H9 (cell line): ENCODE measurements at regions not wholly inside any gene's neighbourhood (a gene's known extent, or its start where the extent isn't known, plus 50 kb on each side); places are given as distances from the start of the nearest gene placed in this dataset.

Experiments
- DNase-seq: peaks from one replicate; pipeline ENCODE4 v3.0.0-alpha.2; 2017
- H2AFZ ChIP-seq: one replicate; pipeline ENCODE4 v1.6.1; 2013; ENCODE audit warnings: mild to moderate bottlenecking, low read length, control low read depth, moderate library complexity
- H2AK5ac ChIP-seq: 2 replicates; pipeline ENCODE4 v1.6.1; 2013; ENCODE audit warnings: low read length, control low read depth, mixed read lengths; ENCODE audit not compliant: insufficient read length
- H2BK120ac ChIP-seq: one replicate; pipeline ENCODE4 v1.6.1; 2013; ENCODE audit warnings: low read depth, mild to moderate bottlenecking, low read length, control low read depth, inconsistent platforms; ENCODE audit not compliant: poor library complexity, severe bottlenecking
- H2BK12ac ChIP-seq: 2 replicates; pipeline ENCODE4 v1.6.1; 2013; ENCODE audit warnings: low read length, control low read depth, mixed read lengths, low read depth; ENCODE audit not compliant: insufficient read length
- H2BK15ac ChIP-seq: 2 replicates; pipeline ENCODE4 v1.6.1; 2013; ENCODE audit warnings: low read depth, low read length, control low read depth
- H2BK20ac ChIP-seq: one replicate; pipeline ENCODE4 v1.6.1; 2013; ENCODE audit warnings: low read depth, mild to moderate bottlenecking, low read length, control low read depth, inconsistent platforms; ENCODE audit not compliant: poor library complexity, severe bottlenecking
- H2BK5ac ChIP-seq: 2 replicates; pipeline ENCODE4 v1.6.1; 2013; ENCODE audit warnings: low read length, control low read depth, mixed read lengths; ENCODE audit not compliant: insufficient read length
- H3K14ac ChIP-seq: 2 replicates; pipeline ENCODE4 v1.6.1; 2013; ENCODE audit warnings: low read length, control low read depth; ENCODE audit not compliant: insufficient read depth
- H3K18ac ChIP-seq: 2 replicates; pipeline ENCODE4 v1.6.1; 2013; ENCODE audit warnings: low read depth, mild to moderate bottlenecking, mixed read lengths, low read length, control low read depth; ENCODE audit not compliant: insufficient read length
- H3K23ac ChIP-seq: 2 replicates; pipeline ENCODE4 v1.6.1; 2013; ENCODE audit warnings: low read length, control low read depth, mixed read lengths, low read depth; ENCODE audit not compliant: insufficient read length
- H3K23me2 ChIP-seq: 2 replicates; pipeline ENCODE4 v1.6.1; 2013; ENCODE audit warnings: low read depth, mild to moderate bottlenecking, mixed read lengths, low read length, control low read depth; ENCODE audit not compliant: insufficient read length, poor library complexity, severe bottlenecking
- H3K27ac ChIP-seq: 2 replicates; pipeline ENCODE4 v1.5.1; 2013; ENCODE audit warnings: low read length, control low read depth, mixed read lengths, low read depth; ENCODE audit not compliant: insufficient read length
- H3K27me3 ChIP-seq: 2 replicates; pipeline ENCODE4 v1.6.1; 2013; ENCODE audit warnings: low read length, control low read depth, inconsistent platforms; ENCODE audit not compliant: insufficient read depth
- H3K4ac ChIP-seq: 2 replicates; pipeline ENCODE4 v1.6.1; 2013; ENCODE audit warnings: low read depth, mild to moderate bottlenecking, control low read depth, inconsistent platforms, low read length, moderate library complexity
- H3K4me1 ChIP-seq: 2 replicates; pipeline ENCODE4 v1.6.1; 2013; ENCODE audit warnings: low read length, control low read depth, inconsistent platforms; ENCODE audit not compliant: insufficient read depth
- H3K4me2 ChIP-seq: 2 replicates; pipeline ENCODE4 v1.6.1; 2013; ENCODE audit warnings: low read length, control low read depth, mixed read lengths; ENCODE audit not compliant: insufficient read length, insufficient read depth
- H3K56ac ChIP-seq: 2 replicates; pipeline ENCODE4 v1.6.1; 2013; ENCODE audit warnings: low read depth, mild to moderate bottlenecking, mixed read lengths, low read length, control low read depth; ENCODE audit not compliant: insufficient read length
- H3K79me1 ChIP-seq: 2 replicates; pipeline ENCODE4 v1.6.1; 2013; ENCODE audit warnings: low read depth, mild to moderate bottlenecking, moderate library complexity, low read length, control low read depth, inconsistent platforms; ENCODE audit not compliant: insufficient read depth, poor library complexity, severe bottlenecking
- H3K79me2 ChIP-seq: 2 replicates; pipeline ENCODE4 v1.6.1; 2013; ENCODE audit warnings: low read length, control low read depth, inconsistent platforms; ENCODE audit not compliant: insufficient read depth
- H3K9ac ChIP-seq: 2 replicates; pipeline ENCODE4 v1.6.1; 2013; ENCODE audit warnings: low read length, control low read depth, mixed read lengths; ENCODE audit not compliant: insufficient read length; ENCODE audit errors: extremely low read depth
- H3K9me3 ChIP-seq: one replicate; pipeline ENCODE4 v1.6.1; 2013; ENCODE audit warnings: low read depth, low read length, inconsistent platforms; ENCODE audit not compliant: control insufficient read depth
- H3T11ph ChIP-seq: one replicate; pipeline ENCODE4 v1.6.1; 2013; ENCODE audit warnings: mild to moderate bottlenecking, low read length, control low read depth, inconsistent platforms
- H4K20me1 ChIP-seq: one replicate; pipeline ENCODE4 v1.6.1; 2013; ENCODE audit not compliant: control insufficient read depth, insufficient read length, insufficient read depth
- H4K5ac ChIP-seq: 2 replicates; pipeline ENCODE4 v1.6.1; 2013; ENCODE audit warnings: low read depth, mild to moderate bottlenecking, mixed read lengths, low read length, control low read depth; ENCODE audit not compliant: insufficient read length
- H4K8ac ChIP-seq: replicated peaks from 2 replicates; pipeline ENCODE4 v1.6.1; 2013; ENCODE audit warnings: low read length, control low read depth, mixed read lengths, low read depth; ENCODE audit not compliant: insufficient read length
- H4K91ac ChIP-seq: 2 replicates; pipeline ENCODE4 v1.6.1; 2013; ENCODE audit warnings: low read depth, mild to moderate bottlenecking, moderate library complexity, mixed read lengths, low read length, control low read depth; ENCODE audit not compliant: insufficient read length
- H3K27ac Mint-ChIP-seq, 3 experiments: 2 replicates in 2 of 3; 3 replicates in 1 of 3; pipeline ENCODE4 v1.8.0; 2020 to 2021; ENCODE audit warnings: mixed read lengths in 3 of 3, mild to moderate bottlenecking in 1 of 3, moderate library complexity in 1 of 3
- H3K27me3 Mint-ChIP-seq: 2 replicates; pipeline ENCODE4 v1.8.0; 2021; ENCODE audit warnings: low read depth, mild to moderate bottlenecking, moderate library complexity, mixed read lengths
- H3K36me3 Mint-ChIP-seq, 3 experiments: 2 replicates in 2 of 3; 3 replicates in 1 of 3; pipeline ENCODE4 v1.8.0; 2020 to 2021; ENCODE audit warnings: low read depth in 3 of 3, mixed read lengths in 3 of 3; ENCODE audit not compliant: insufficient read depth in 1 of 3
- H3K4me1 Mint-ChIP-seq, 2 experiments: 2 replicates each; pipeline ENCODE4 v1.8.0; 2020; ENCODE audit warnings: mixed read lengths in 2 of 2
- H3K4me3 Mint-ChIP-seq, 2 experiments: 2 replicates in 1 of 2; 3 replicates in 1 of 2; pipeline ENCODE4 v1.8.0; 2020 to 2021; ENCODE audit warnings: mild to moderate bottlenecking in 2 of 2, mixed read lengths in 2 of 2, moderate library complexity in 1 of 2
- H3K9me3 Mint-ChIP-seq, 2 experiments: 2 replicates in 1 of 2; 3 replicates in 1 of 2; pipeline ENCODE4 v1.8.0; 2020; ENCODE audit warnings: mild to moderate bottlenecking in 2 of 2, mixed read lengths in 2 of 2, moderate library complexity in 1 of 2
- WGBS: extraction: QIAGEN DNeasy Blood & Tissue Kit; methylation state at CpG from one replicate; pipeline ENCODE4 v1.1.7; 2013; ENCODE audit warnings: missing lambda C conversion rate, low lambda C conversion rate, mixed read lengths; ENCODE audit not compliant: insufficient read length; ENCODE audit errors: extremely low coverage; 5-methylcytosine and 5-hydroxymethylcytosine counted together
- TF ChIP-seq, protein P1 (sequence below): fragments of 200-600 bp; sonication (generic); conservative IDR thresholded peaks from 3 replicates; pipeline ENCODE4 v1.8.0; 2021; ENCODE audit warnings: antibody characterized with exemption, mild to moderate bottlenecking

- Histone ChIP-seq H3K27me3 (no peaks in the 10 kb centered on the region), H3K27ac (no peak overlapping the region), H4K5ac (no peak overlapping the region), H3K23me2 (no peaks in the 10 kb centered on the region), H4K8ac (no peak overlapping the region), H3K4ac (no peak overlapping the region), H3K4me2 (no peak overlapping the region), H2BK12ac (no peak overlapping the region), H2AK5ac (no peak overlapping the region), H3K23ac (no peak overlapping the region), H3K56ac (no peak overlapping the region), H3K18ac (no peak overlapping the region), H2AFZ (no peak overlapping the region), H4K20me1 (no peaks in the 10 kb centered on the region), H2BK15ac (no peak overlapping the region), H3K79me2 (no peaks in the 10 kb centered on the region), H3K79me1 (no peaks in the 10 kb centered on the region), H3K14ac (no peak overlapping the region), H3K9me3 (no peaks in the 10 kb centered on the region), H3K4me1 (no peaks in the 10 kb centered on the region), H2BK120ac (no peak overlapping the region), H3T11ph (no peak overlapping the region), H2BK20ac (no peak overlapping the region), H2BK5ac (no peak overlapping the region), H3K9ac (no peak overlapping the region), H4K91ac (no peak overlapping the region)
- no peaks in the 10 kb centered on the region for H3K36me3 Mint-ChIP-seq
- H3K9me3 Mint-ChIP-seq: no peaks in the 10 kb centered on the region
- no peaks in the 10 kb centered on the region for H3K27me3 Mint-ChIP-seq
- H3K27ac Mint-ChIP-seq: no peak overlapping the region
- WGBS: no CpG with 5 or more reads among the region's 5 CpGs
- H3K4me3 Mint-ChIP-seq: no peak overlapping the region
- DNase-seq: no peak
- TF ChIP-seq, protein P1, sequence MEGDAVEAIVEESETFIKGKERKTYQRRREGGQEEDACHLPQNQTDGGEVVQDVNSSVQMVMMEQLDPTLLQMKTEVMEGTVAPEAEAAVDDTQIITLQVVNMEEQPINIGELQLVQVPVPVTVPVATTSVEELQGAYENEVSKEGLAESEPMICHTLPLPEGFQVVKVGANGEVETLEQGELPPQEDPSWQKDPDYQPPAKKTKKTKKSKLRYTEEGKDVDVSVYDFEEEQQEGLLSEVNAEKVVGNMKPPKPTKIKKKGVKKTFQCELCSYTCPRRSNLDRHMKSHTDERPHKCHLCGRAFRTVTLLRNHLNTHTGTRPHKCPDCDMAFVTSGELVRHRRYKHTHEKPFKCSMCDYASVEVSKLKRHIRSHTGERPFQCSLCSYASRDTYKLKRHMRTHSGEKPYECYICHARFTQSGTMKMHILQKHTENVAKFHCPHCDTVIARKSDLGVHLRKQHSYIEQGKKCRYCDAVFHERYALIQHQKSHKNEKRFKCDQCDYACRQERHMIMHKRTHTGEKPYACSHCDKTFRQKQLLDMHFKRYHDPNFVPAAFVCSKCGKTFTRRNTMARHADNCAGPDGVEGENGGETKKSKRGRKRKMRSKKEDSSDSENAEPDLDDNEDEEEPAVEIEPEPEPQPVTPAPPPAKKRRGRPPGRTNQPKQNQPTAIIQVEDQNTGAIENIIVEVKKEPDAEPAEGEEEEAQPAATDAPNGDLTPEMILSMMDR: no peak
- H3K4me1 Mint-ChIP-seq: no peaks in the 10 kb centered on the region
Measured at GRCh38 chr12:60168441-60168840, 572.6 kb downstream of the SLC16A7 start.
